Jurkat, Clone E6-1 (cell line): ENCODE measurements at regions not wholly inside any gene's neighbourhood (a gene's known extent, or its start where the extent isn't known, plus 50 kb on each side); places are given as distances from the start of the nearest gene placed in this dataset.
A peak's percentile ranks its signal among the peaks of the same experiment; 100 is the strongest.

Experiments
- DNase-seq: peaks from one replicate; pipeline ENCODE4 v3.0.0-alpha.2; 2011; ENCODE audit warnings: low read depth, low spot score
- H3K4me3 ChIP-seq: 2 replicates; pipeline ENCODE4 v1.5.1; 2011; ENCODE audit warnings: mild to moderate bottlenecking, low read length, control low read depth, moderate library complexity

GRCh38 chr4:123966990-123967769, 570.6 kb downstream of the SPRY1 start:
- H3K4me3 ChIP-seq = no peak overlapping the region
- no peak for DNase-seq

- no peak overlapping the region for H3K4me3 ChIP-seq
- DNase-seq = no peak
Observed at GRCh38 chr4:123972031-123972430, 575.4 kb downstream of the SPRY1 start.

- no peak for DNase-seq
- H3K4me3 ChIP-seq = no peak overlapping the region
Observed at GRCh38 chr4:123974386-123975149, 578.0 kb downstream of the SPRY1 start.

- no peak overlapping the region for H3K4me3 ChIP-seq
- DNase-seq = no peak
Observed at GRCh38 chr4:123976285-123976684, 579.7 kb downstream of the SPRY1 start.

- no peak overlapping the region for H3K4me3 ChIP-seq
- DNase-seq = no peak
Observed at GRCh38 chr4:123976819-123977218, 580.2 kb downstream of the SPRY1 start.

GRCh38 chr4:123977641-123978081, 581.1 kb downstream of the SPRY1 start:
- no peak overlapping the region for H3K4me3 ChIP-seq
- no peak for DNase-seq

GRCh38 chr4:123978637-123979036, 582.0 kb downstream of the SPRY1 start:
- H3K4me3 ChIP-seq = no peak overlapping the region
- no peak for DNase-seq

- no peak for DNase-seq
- H3K4me3 ChIP-seq = no peak overlapping the region
Observed at GRCh38 chr4:123980736-123981300, 584.2 kb downstream of the SPRY1 start.

GRCh38 chr4:123984886-123985285, 588.3 kb downstream of the SPRY1 start:
- DNase-seq = no peak
- H3K4me3 ChIP-seq = no peak overlapping the region

GRCh38 chr4:123986268-123986798, 589.7 kb downstream of the SPRY1 start:
- H3K4me3 ChIP-seq = no peak overlapping the region
- no peak for DNase-seq

- DNase-seq = no peak
Observed at GRCh38 chr4:123987408-123987807, 590.8 kb downstream of the SPRY1 start.

GRCh38 chr4:123990310-123990870, 593.8 kb downstream of the SPRY1 start:
- no peak overlapping the region for H3K4me3 ChIP-seq
- no peak for DNase-seq

More at GRCh38 chr4:123987408-123987807, 590.8 kb downstream of the SPRY1 start:
- no peak overlapping the region for H3K4me3 ChIP-seq

GRCh38 chr4:123994917-123995316, 598.3 kb downstream of the SPRY1 start:
- no peak overlapping the region for H3K4me3 ChIP-seq
- DNase-seq = peak; percentile 4

GRCh38 chr4:123995936-123996335, 599.3 kb downstream of the SPRY1 start:
- no peak overlapping the region for H3K4me3 ChIP-seq
- no peak for DNase-seq

- no peak for DNase-seq
Observed at GRCh38 chr4:123996718-123997510, 600.3 kb downstream of the SPRY1 start.

GRCh38 chr4:123997776-123998449, 601.3 kb downstream of the SPRY1 start:
- no peak for DNase-seq
- no peak overlapping the region for H3K4me3 ChIP-seq

More at GRCh38 chr4:123996718-123997510, 600.3 kb downstream of the SPRY1 start:
- H3K4me3 ChIP-seq = no peak overlapping the region

GRCh38 chr4:124000233-124000632, 603.6 kb downstream of the SPRY1 start:
- no peak overlapping the region for H3K4me3 ChIP-seq
- DNase-seq = no peak

- no peak for DNase-seq
Observed at GRCh38 chr4:124015766-124016165, 619.2 kb downstream of the SPRY1 start.

More at GRCh38 chr4:124015766-124016165, 619.2 kb downstream of the SPRY1 start:
- no peak overlapping the region for H3K4me3 ChIP-seq
